GM12878 (cell line): ENCODE measurements at regions not wholly inside any gene's neighbourhood (a gene's known extent, or its start where the extent isn't known, plus 50 kb on each side); places are given as distances from the start of the nearest gene placed in this dataset.

Source experiments
- ATAC-seq: fragments of 200-7000 bp; cut with Tn5 transposase; 3 replicates; pipeline ENCODE4 v1.9.1; 2020; ENCODE audit warnings: mild to moderate bottlenecking, moderate library complexity
- BruUV-seq: library from RNA; stranded (reverse); fragments of 400-500 nt; replicated peaks from 2 replicates; lab custom pipeline; 2021; lab: Mats Ljungman, UMichigan
- CTCF ChIA-PET: fragments of 300-600 bp; sonication (Branson Sonifier 250); formaldehyde crosslinking; extraction: SDS; loops from one replicate; lab custom pipeline; 2021; ENCODE audit warnings: inconsistent platforms; lab: Yijun Ruan, JAX
- POLR2A ChIA-PET: fragments of 350-600 bp; formaldehyde crosslinking; extraction: SDS; loops from one replicate; lab custom pipeline; 2021; ENCODE audit warnings: inconsistent platforms; lab: Charles Lee
- RAD21 ChIA-PET: fragments of 300-600 bp; sonication (Branson Sonifier 250); formaldehyde crosslinking; loops from one replicate; lab custom pipeline; 2023; ENCODE audit warnings: antibody characterized with exemption; ENCODE audit not compliant: unreplicated experiment; lab: Charles Lee
- SMC1A ChIA-PET: fragments of 300-600 bp; sonication (Branson Sonifier 250); formaldehyde crosslinking; loops from one replicate; lab custom pipeline; 2023; ENCODE audit not compliant: unreplicated experiment, uncharacterized antibody; lab: Charles Lee
- DNase-seq: peaks from one replicate; pipeline ENCODE4 v3.0.0-alpha.2; 2011; ENCODE audit warnings: low read depth, low spot score
- FAIRE-seq: peaks from 3 replicates; lab custom pipeline; 2011; peaks lifted over from hg19 to GRCh38; lab: Jason Lieb, UNC
- H2AFZ ChIP-seq: 2 replicates; pipeline ENCODE4 v1.6.0; 2011; ENCODE audit warnings: low read depth, low read length, control low read depth; ENCODE audit not compliant: control insufficient read depth
- H3K27ac ChIP-seq: 2 replicates; pipeline ENCODE4 v1.5.1; 2011; ENCODE audit warnings: control low read depth; ENCODE audit not compliant: control insufficient read depth, insufficient read depth
- H3K27me3 ChIP-seq, 2 experiments: replicated peaks in 1 of 2; 2 replicates each; pipeline versions ENCODE4 v1.6.0 to v1.6.1; 2011; ENCODE audit warnings: low read length in 1 of 2; ENCODE audit not compliant: control insufficient read depth in 2 of 2, insufficient read depth in 2 of 2
- H3K36me3 ChIP-seq, 2 experiments: 2 replicates each; pipeline ENCODE4 v1.5.1; 2011; ENCODE audit warnings: low read length in 1 of 2; ENCODE audit not compliant: control insufficient read depth in 2 of 2, insufficient read depth in 2 of 2
- H3K4me1 ChIP-seq: 2 replicates; pipeline ENCODE4 v1.6.1; 2011; ENCODE audit warnings: mild to moderate bottlenecking, low read length, moderate library complexity, mixed read lengths; ENCODE audit not compliant: control insufficient read depth, insufficient read depth
- H3K4me2 ChIP-seq: 2 replicates; pipeline ENCODE4 v1.6.0; 2011; ENCODE audit warnings: control low read depth; ENCODE audit not compliant: control insufficient read depth, insufficient read depth
- H3K4me3 ChIP-seq: fragments of 200-600 bp; sonication (generic); 2 replicates; pipeline ENCODE4 v1.5.1; 2016
- H3K79me2 ChIP-seq: 2 replicates; pipeline ENCODE4 v1.6.0; 2011; ENCODE audit warnings: low read length; ENCODE audit not compliant: control insufficient read depth, insufficient read depth
- H3K9ac ChIP-seq: 2 replicates; pipeline ENCODE4 v1.8.0; 2011; ENCODE audit warnings: low read length, control low read depth, mixed read lengths; ENCODE audit not compliant: control insufficient read depth, insufficient read depth
- H3K9me3 ChIP-seq: replicated peaks from 3 replicates; pipeline ENCODE4 v1.5.1; 2011; ENCODE audit warnings: mild to moderate bottlenecking, low read length; ENCODE audit not compliant: control insufficient read depth, insufficient read depth
- H4K20me1 ChIP-seq: 2 replicates; pipeline ENCODE4 v1.6.0; 2011; ENCODE audit not compliant: control insufficient read depth, insufficient read depth
- ATF7 ChIP-seq: fragments of 450-650 bp; IDR thresholded peaks from 2 replicates; pipeline ENCODE4 v1.6.1; 2016; ENCODE audit warnings: low read depth, mild to moderate bottlenecking
- BCL11A ChIP-seq: IDR thresholded peaks from 2 replicates; pipeline ENCODE4 v1.6.1; 2011; ENCODE audit warnings: low read depth, low read length
- BRCA1 ChIP-seq: IDR thresholded peaks from 2 replicates; pipeline ENCODE4 v1.6.1; 2011; ENCODE audit warnings: low read depth, low read length, improper control_type of control experiment
- DPF2 ChIP-seq: fragments of 450-650 bp; IDR thresholded peaks from 2 replicates; pipeline ENCODE4 v1.6.1; 2017; ENCODE audit warnings: mild to moderate bottlenecking
- EED ChIP-seq: sonication (generic); IDR thresholded peaks from 2 replicates; pipeline ENCODE4 v1.6.1; 2016; ENCODE audit warnings: antibody characterized with exemption, low read depth
- GABPA ChIP-seq: IDR thresholded peaks from 2 replicates; pipeline ENCODE4 v1.6.1; 2014; ENCODE audit warnings: antibody characterized with exemption, low read depth, mild to moderate bottlenecking, inconsistent platforms
- HCFC1 ChIP-seq: fragments of 150-350 bp; IDR thresholded peaks from 2 replicates; pipeline ENCODE4 v1.6.1; 2014; ENCODE audit warnings: low read length
- MEF2B ChIP-seq: fragments of 450-650 bp; IDR thresholded peaks from 2 replicates; pipeline ENCODE4 v1.6.1; 2018; ENCODE audit warnings: mild to moderate bottlenecking, moderate library complexity; ENCODE audit not compliant: partially characterized antibody, poor library complexity, severe bottlenecking
- NFYB ChIP-seq: IDR thresholded peaks from 2 replicates; pipeline ENCODE4 v1.6.1; 2011; ENCODE audit warnings: low read depth, mild to moderate bottlenecking, low read length, improper control_type of control experiment, moderate library complexity; ENCODE audit not compliant: insufficient read depth
- RELA ChIP-seq: fragments of 450-650 bp; IDR thresholded peaks from 2 replicates; pipeline ENCODE4 v1.8.0; 2014; ENCODE audit warnings: borderline replicate concordance; ENCODE audit not compliant: partially characterized antibody
- SREBF2 ChIP-seq: IDR thresholded peaks from 2 replicates; pipeline ENCODE4 v1.6.1; 2012; ENCODE audit warnings: mild to moderate bottlenecking, low read length
- SRF ChIP-seq, 2 experiments: IDR thresholded peaks; 2 replicates each; pipeline ENCODE4 v1.6.1; 2011; ENCODE audit warnings: low read depth in 2 of 2, low read length in 2 of 2, mild to moderate bottlenecking in 1 of 2, moderate library complexity in 1 of 2
- WRNIP1 ChIP-seq: IDR thresholded peaks from 2 replicates; pipeline ENCODE4 v1.6.1; 2011; ENCODE audit warnings: low read depth, low read length, improper control_type of control experiment, borderline replicate concordance
- ZNF274 ChIP-seq: IDR thresholded peaks from one replicate; pipeline ENCODE4 v1.8.0; 2011; ENCODE audit not compliant: insufficient read length, insufficient read depth
- WGBS: methylation state at CpG from one replicate; pipeline ENCODE4 v1.1.6; 2016; ENCODE audit warnings: low lambda C conversion rate; ENCODE audit not compliant: insufficient replicate concordance, insufficient coverage; ENCODE audit errors: missing lambda C conversion rate; 5-methylcytosine and 5-hydroxymethylcytosine counted together
- in situ Hi-C: fragments of 300-500 bp; cut with MboI; formaldehyde crosslinking; loops from 9 replicates; pipeline ENCODE4 v1.14.3; 2018; ENCODE audit warnings: mixed read lengths
- intact Hi-C: fragments of 100-400 bp; cut with micrococcal nuclease; formaldehyde crosslinking; loops from one replicate; pipeline ENCODE4 v1.14.2; 2022; ENCODE audit not compliant: unreplicated experiment
- TF ChIP-seq, protein P1 (sequence below): fragments of 450-650 bp; IDR thresholded peaks from 2 replicates; pipeline ENCODE4 v1.6.1; 2017; ENCODE audit warnings: antibody characterized with exemption, mild to moderate bottlenecking, moderate library complexity
- TF ChIP-seq, protein P2 (sequence below): fragments of 450-650 bp; IDR thresholded peaks from 2 replicates; pipeline ENCODE4 v1.6.1; 2017; ENCODE audit warnings: mild to moderate bottlenecking
- TF ChIP-seq, protein P3 (sequence below): fragments of 450-650 bp; IDR thresholded peaks from 2 replicates; pipeline ENCODE4 v1.6.1; 2018; ENCODE audit warnings: mild to moderate bottlenecking, low read depth, moderate library complexity; ENCODE audit not compliant: partially characterized antibody

DNA sequence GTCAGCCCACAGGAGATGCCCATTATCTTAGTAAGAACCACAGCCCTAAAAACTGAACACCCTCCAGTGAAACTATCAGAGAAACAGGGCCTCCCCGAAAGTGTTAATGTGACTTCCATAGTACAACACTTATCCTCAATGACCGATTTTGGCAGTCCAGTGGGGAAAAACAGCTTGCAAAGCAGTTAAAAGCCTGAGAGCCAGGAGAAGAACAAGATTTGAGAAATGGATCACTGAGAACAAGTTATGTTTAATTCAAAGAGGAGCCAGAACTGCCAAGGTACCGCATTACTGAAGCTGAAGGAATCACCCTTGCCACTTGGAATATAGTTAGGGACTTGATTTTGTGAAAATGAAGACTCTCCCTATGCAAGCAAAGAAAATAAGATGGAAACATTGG lies 236.9 kb downstream of the QKI start:
- Histone ChIP-seq H3K4me2 (no peak overlapping the region), H3K9me3 (no peaks in the 10 kb centered on the region), H3K9ac (no peak overlapping the region), H3K27ac (no peak overlapping the region), H3K79me2 (no peaks in the 10 kb centered on the region), H2AFZ (no peak overlapping the region), H3K36me3 (no peaks in the 10 kb centered on the region), H3K4me1 (no peaks in the 10 kb centered on the region), H3K27me3 (no peaks in the 10 kb centered on the region), H4K20me1 (no peaks in the 10 kb centered on the region), H3K4me3 (no peak overlapping the region)
- intact Hi-C loops = no loop called here
- BruUV-seq = no TSS peak
- no peak for DNase-seq
- in situ Hi-C loops = no loop called here
- ChIA-PET RAD21 (no interaction called here), CTCF (no interaction called here), SMC1A (no interaction called here), POLR2A (no interaction called here)
- 38% methylated on average over 3 of the region's 3 CpGs for WGBS
- peak; percentile 23 for FAIRE-seq
- ATAC-seq = no peak
- TF ChIP-seq BCL11A (no peak), ATF7 (no peak), GABPA (no peak), HCFC1 (no peak), WRNIP1 (no peak), BRCA1 (no peak), NFYB (no peak), DPF2 (no peak), SRF (IDR thresholded peaks at IDR 0.05; ENCODE audit: low read depth in 2 of 2, low read length in 2 of 2) (no peak), ZNF274 (no peak), MEF2B (no peak), SREBF2 (no peak), EED (no peak), RELA (no peak)
- TF ChIP-seq, protein P1, sequence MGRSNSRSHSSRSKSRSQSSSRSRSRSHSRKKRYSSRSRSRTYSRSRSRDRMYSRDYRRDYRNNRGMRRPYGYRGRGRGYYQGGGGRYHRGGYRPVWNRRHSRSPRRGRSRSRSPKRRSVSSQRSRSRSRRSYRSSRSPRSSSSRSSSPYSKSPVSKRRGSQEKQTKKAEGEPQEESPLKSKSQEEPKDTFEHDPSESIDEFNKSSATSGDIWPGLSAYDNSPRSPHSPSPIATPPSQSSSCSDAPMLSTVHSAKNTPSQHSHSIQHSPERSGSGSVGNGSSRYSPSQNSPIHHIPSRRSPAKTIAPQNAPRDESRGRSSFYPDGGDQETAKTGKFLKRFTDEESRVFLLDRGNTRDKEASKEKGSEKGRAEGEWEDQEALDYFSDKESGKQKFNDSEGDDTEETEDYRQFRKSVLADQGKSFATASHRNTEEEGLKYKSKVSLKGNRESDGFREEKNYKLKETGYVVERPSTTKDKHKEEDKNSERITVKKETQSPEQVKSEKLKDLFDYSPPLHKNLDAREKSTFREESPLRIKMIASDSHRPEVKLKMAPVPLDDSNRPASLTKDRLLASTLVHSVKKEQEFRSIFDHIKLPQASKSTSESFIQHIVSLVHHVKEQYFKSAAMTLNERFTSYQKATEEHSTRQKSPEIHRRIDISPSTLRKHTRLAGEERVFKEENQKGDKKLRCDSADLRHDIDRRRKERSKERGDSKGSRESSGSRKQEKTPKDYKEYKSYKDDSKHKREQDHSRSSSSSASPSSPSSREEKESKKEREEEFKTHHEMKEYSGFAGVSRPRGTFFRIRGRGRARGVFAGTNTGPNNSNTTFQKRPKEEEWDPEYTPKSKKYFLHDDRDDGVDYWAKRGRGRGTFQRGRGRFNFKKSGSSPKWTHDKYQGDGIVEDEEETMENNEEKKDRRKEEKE = no peak
- TF ChIP-seq, protein P2, sequence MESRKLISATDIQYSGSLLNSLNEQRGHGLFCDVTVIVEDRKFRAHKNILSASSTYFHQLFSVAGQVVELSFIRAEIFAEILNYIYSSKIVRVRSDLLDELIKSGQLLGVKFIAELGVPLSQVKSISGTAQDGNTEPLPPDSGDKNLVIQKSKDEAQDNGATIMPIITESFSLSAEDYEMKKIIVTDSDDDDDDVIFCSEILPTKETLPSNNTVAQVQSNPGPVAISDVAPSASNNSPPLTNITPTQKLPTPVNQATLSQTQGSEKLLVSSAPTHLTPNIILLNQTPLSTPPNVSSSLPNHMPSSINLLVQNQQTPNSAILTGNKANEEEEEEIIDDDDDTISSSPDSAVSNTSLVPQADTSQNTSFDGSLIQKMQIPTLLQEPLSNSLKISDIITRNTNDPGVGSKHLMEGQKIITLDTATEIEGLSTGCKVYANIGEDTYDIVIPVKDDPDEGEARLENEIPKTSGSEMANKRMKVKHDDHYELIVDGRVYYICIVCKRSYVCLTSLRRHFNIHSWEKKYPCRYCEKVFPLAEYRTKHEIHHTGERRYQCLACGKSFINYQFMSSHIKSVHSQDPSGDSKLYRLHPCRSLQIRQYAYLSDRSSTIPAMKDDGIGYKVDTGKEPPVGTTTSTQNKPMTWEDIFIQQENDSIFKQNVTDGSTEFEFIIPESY = no peak
- TF ChIP-seq, protein P3, sequence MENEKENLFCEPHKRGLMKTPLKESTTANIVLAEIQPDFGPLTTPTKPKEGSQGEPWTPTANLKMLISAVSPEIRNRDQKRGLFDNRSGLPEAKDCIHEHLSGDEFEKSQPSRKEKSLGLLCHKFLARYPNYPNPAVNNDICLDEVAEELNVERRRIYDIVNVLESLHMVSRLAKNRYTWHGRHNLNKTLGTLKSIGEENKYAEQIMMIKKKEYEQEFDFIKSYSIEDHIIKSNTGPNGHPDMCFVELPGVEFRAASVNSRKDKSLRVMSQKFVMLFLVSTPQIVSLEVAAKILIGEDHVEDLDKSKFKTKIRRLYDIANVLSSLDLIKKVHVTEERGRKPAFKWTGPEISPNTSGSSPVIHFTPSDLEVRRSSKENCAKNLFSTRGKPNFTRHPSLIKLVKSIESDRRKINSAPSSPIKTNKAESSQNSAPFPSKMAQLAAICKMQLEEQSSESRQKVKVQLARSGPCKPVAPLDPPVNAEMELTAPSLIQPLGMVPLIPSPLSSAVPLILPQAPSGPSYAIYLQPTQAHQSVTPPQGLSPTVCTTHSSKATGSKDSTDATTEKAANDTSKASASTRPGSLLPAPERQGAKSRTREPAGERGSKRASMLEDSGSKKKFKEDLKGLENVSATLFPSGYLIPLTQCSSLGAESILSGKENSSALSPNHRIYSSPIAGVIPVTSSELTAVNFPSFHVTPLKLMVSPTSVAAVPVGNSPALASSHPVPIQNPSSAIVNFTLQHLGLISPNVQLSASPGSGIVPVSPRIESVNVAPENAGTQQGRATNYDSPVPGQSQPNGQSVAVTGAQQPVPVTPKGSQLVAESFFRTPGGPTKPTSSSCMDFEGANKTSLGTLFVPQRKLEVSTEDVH = no peak
